ENCODE measurements at regions not wholly inside any gene's neighbourhood (a gene's known extent, or its start where the extent isn't known, plus 50 kb on each side); places are given as distances from the start of the nearest gene placed in this dataset.

DNA sequence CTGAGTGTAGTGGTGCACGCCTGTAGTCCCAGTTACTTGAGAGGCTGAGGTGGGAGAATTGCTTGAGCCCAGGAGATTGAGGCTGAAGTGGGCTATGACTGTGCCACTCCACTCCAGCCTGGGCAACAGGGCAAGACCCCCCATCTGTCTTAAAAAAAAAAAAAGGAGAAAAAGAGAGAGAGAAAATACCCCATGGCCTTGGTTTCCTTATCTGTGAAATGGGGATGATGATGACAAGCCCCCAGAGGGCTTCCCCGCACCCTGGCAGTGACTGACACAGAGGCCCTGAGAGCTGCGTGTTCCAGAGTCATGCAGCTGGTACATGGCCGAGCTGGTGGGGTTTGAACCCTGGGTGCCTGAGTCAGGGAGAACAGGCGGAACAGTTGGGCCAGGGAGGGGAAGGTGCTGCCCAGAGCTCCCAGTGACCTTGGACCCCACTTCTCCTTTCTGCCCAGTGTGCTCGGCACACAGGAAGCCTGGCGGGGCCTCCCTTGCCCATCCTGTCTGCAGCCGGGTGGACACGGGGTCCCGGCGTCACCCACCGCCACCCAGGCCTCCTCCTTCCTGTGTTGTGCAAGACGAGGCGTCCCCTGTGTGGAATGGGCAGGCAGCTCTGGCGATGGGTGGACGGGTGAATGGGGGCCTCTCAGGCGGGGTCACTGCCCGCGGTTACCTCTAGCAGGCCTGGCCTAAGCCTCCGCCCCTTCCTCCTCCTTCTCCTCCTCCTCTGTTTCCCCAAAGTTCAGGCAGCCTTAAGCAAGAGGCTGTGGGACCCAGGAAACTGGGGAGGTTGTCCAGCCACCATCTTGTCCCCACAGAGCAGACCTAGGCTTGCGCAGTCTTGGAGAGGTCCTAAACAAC is 84.2 kb downstream of the CEBPB start:
- no peak overlapping the region for H3K9ac ChIP-seq (ENCODE audit: control insufficient read depth, extremely low read depth, insufficient read depth, low read length)
- H3K27ac ChIP-seq (ENCODE audit: control insufficient read depth, insufficient read depth, low read length) = no peak overlapping the region
- peaks cover 7% of the 10 kb centered on the region for H3K4me1 ChIP-seq (ENCODE audit: control insufficient read depth, extremely low read depth, insufficient read depth, low read length)
- DNase-seq (ENCODE audit: low read depth, low spot score) (no peak), FAIRE-seq (no peak)
- dilution Hi-C loops (cut with MboI; ENCODE audit: extremely low pct_ligation_motif_present, low sequenced_read_pairs) = no loop called here
- H3K9me1 ChIP-seq (ENCODE audit: control insufficient read depth, extremely low read depth, insufficient read depth, low read length) = no peaks in the 10 kb centered on the region
- H3K79me2 ChIP-seq (ENCODE audit: control insufficient read depth, insufficient read depth, low read length) = no peaks in the 10 kb centered on the region
- no peak overlapping the region for H3K4me2 ChIP-seq (ENCODE audit: control insufficient read depth, extremely low read depth, insufficient read depth, low read depth, low read length)
- H4K20me1 ChIP-seq (ENCODE audit: control insufficient read depth, extremely low read depth, insufficient read depth, low read length) = no peaks in the 10 kb centered on the region
- H3K36me3 ChIP-seq (ENCODE audit: control insufficient read depth in 2 of 2, extremely low read depth in 1 of 2, insufficient read depth in 2 of 2, low read length in 2 of 2) = no peaks in the 10 kb centered on the region
- H3K9me3 ChIP-seq (ENCODE audit: control insufficient read depth, low read depth, low read length) = no peaks in the 10 kb centered on the region
- no peak overlapping the region for H2AFZ ChIP-seq (ENCODE audit: control insufficient read depth, low read length)
- H3K27me3 ChIP-seq (ENCODE audit: control insufficient read depth, extremely low read depth, insufficient read depth, low read length) = peaks cover 8% of the 10 kb centered on the region
- no peak overlapping the region for H3K4me3 ChIP-seq (ENCODE audit: control insufficient read depth in 2 of 3, extremely low read depth in 1 of 3, insufficient read depth in 2 of 3, low read depth in 1 of 3, low read length in 3 of 3)
- no peak for TF ChIP-seq EZH2 (IDR thresholded peaks at IDR 0.05; ENCODE audit: low read length)
- TF ChIP-seq, protein P1, sequence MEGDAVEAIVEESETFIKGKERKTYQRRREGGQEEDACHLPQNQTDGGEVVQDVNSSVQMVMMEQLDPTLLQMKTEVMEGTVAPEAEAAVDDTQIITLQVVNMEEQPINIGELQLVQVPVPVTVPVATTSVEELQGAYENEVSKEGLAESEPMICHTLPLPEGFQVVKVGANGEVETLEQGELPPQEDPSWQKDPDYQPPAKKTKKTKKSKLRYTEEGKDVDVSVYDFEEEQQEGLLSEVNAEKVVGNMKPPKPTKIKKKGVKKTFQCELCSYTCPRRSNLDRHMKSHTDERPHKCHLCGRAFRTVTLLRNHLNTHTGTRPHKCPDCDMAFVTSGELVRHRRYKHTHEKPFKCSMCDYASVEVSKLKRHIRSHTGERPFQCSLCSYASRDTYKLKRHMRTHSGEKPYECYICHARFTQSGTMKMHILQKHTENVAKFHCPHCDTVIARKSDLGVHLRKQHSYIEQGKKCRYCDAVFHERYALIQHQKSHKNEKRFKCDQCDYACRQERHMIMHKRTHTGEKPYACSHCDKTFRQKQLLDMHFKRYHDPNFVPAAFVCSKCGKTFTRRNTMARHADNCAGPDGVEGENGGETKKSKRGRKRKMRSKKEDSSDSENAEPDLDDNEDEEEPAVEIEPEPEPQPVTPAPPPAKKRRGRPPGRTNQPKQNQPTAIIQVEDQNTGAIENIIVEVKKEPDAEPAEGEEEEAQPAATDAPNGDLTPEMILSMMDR (optimal IDR thresholded peaks at IDR 0.05 in 1 of 3, IDR thresholded peaks at IDR 0.05 in 1 of 3, conservative IDR thresholded peaks at IDR 0.05 in 1 of 3; ENCODE audit: extremely low read depth in 1 of 3, insufficient read depth in 2 of 3, low read length in 3 of 3) = no peak

DNA sequence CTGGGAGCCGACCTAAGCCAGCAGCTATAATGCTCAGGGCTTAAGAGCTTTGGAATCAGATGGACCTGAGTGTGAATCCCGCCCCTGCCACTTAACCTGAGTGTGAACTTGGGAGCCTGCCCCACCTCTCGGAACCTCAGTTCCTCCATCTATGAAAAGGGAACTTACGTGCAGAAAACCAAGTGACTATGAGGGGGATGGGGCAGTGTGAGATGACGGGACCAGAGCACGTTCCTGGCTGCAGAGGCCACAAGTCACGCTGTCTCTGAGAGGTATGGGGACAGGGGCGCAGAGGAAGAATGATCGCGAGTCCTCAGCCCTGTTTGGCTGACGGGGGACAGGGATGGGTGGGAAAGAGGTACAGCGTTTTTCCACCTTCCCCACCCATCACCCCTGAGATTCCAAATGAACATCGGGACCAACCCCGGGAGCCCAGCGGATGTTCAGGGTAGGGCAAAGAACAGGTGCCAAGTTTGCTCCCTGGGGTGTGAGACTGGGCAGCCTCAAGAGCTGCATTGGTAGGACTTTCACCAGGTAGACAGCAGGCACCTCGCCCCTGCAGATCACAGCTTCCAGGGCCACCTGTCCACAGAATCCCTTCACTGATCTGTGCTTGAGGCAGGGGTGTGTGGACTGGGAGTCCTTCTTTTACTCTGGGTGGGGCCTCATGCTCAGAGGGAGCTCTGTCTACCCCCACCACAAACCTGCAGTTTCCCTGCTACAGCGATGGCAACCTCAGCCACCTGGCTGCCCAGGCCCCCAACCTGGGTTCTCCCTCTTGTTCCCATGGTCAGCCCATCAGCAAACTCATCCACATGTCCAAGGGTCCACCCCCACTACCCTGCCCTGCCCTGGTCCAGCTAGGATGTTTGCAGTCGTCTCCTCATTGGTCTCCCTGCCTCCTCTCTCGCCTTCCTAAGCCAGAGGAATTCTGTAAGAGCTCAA is 85.8 kb downstream of the CEBPB start:
- Histone ChIP-seq H3K9me1 (ENCODE audit: control insufficient read depth, extremely low read depth, insufficient read depth, low read length) (no peaks in the 10 kb centered on the region), H3K4me2 (ENCODE audit: control insufficient read depth, extremely low read depth, insufficient read depth, low read depth, low read length) (no peak overlapping the region), H3K27me3 (ENCODE audit: control insufficient read depth, extremely low read depth, insufficient read depth, low read length) (peaks cover 8% of the 10 kb centered on the region), H3K27ac (ENCODE audit: control insufficient read depth, insufficient read depth, low read length) (no peak overlapping the region), H3K4me1 (ENCODE audit: control insufficient read depth, extremely low read depth, insufficient read depth, low read length) (peaks cover 7% of the 10 kb centered on the region), H3K4me3 (ENCODE audit: control insufficient read depth in 2 of 3, extremely low read depth in 1 of 3, insufficient read depth in 2 of 3, low read depth in 1 of 3, low read length in 3 of 3) (no peak overlapping the region), H4K20me1 (ENCODE audit: control insufficient read depth, extremely low read depth, insufficient read depth, low read length) (no peaks in the 10 kb centered on the region), H3K9ac (ENCODE audit: control insufficient read depth, extremely low read depth, insufficient read depth, low read length) (no peak overlapping the region), H3K36me3 (ENCODE audit: control insufficient read depth in 2 of 2, extremely low read depth in 1 of 2, insufficient read depth in 2 of 2, low read length in 2 of 2) (no peaks in the 10 kb centered on the region), H3K9me3 (ENCODE audit: control insufficient read depth, low read depth, low read length) (no peaks in the 10 kb centered on the region), H2AFZ (ENCODE audit: control insufficient read depth, low read length) (no peak overlapping the region), H3K79me2 (ENCODE audit: control insufficient read depth, insufficient read depth, low read length) (no peaks in the 10 kb centered on the region)
- dilution Hi-C loops (cut with MboI; ENCODE audit: extremely low pct_ligation_motif_present, low sequenced_read_pairs) = no loop called here
- FAIRE-seq (no peak), DNase-seq (ENCODE audit: low read depth, low spot score) (no peak)
- TF ChIP-seq EZH2 (IDR thresholded peaks at IDR 0.05; ENCODE audit: low read length) = no peak
- TF ChIP-seq, protein P1 (optimal IDR thresholded peaks at IDR 0.05 in 1 of 3, IDR thresholded peaks at IDR 0.05 in 1 of 3, conservative IDR thresholded peaks at IDR 0.05 in 1 of 3; ENCODE audit: extremely low read depth in 1 of 3, insufficient read depth in 2 of 3, low read length in 3 of 3) = no peak

Data from keratinocyte (primary cell).